Stimulated activated CD4-positive, alpha-beta T cell treated with anti-CD3 and anti-CD28 coated beads, Interleukin-15, amount 100 ng/mL, for 24 hours (primary cell): ENCODE measurements at regions not wholly inside any gene's neighbourhood (a gene's known extent, or its start where the extent isn't known, plus 50 kb on each side); places are given as distances from the start of the nearest gene placed in this dataset.

ENCODE experiments used
- DNase-seq: peaks from one replicate; pipeline ENCODE4 v3.0.0-alpha.2; 2020

DNA sequence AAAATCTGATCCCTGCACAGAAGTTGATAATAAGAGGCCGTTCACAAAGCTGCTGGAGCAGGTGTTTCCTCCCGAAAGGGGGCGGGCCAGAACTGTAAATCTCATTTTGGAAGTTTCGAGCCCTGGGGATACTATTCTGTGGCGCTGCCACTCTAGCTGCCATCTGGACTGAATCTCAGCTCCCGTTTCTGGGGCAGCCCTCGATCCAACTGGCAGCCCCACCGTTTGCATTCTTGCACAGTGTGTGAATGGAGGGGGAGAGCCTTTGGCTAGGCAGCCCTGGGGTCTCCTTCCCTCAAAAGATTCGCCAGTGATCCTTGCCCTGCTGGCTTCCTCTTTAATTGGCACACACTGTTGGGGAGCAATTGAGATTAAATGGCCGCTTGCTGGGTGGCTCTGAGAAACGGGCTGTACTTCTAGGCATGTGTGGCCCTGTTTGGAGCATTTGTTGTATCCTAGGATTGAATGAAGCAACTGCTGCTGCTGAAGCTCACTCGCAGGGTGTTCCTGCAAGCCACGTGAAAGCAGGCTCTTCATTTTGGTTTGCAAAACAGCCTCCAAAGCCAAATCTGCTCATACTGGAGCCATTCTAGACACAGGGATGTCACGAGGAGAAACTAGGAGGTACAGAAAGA, 57.2 kb upstream of the TOPAZ1 start:
- no peak for DNase-seq

DNA sequence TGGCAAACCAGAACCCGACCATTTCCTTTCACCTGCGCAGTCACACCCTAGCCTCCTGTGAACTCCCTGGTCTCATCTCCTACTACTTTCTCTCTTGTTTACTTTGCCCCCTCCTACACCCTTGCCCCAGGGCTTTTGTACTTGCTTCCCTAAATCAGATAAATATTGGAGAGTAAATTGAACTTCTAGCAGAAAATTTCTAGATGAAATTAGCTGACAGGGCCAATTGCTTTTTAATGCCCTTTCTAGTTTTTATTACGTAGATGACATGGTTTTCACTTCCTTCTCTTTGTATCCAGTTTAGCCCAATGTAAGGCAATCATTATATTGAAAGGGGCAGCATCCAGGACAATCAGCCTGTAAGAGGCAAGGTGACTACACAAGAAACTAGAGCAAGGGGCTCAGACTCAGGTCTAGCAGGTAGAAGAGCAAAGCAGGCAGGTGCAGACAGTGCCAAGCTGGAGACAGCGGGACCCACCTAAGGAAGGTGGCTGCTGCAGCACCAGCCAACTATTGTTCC, 56.2 kb upstream of the TOPAZ1 start:
- no peak for DNase-seq

DNA sequence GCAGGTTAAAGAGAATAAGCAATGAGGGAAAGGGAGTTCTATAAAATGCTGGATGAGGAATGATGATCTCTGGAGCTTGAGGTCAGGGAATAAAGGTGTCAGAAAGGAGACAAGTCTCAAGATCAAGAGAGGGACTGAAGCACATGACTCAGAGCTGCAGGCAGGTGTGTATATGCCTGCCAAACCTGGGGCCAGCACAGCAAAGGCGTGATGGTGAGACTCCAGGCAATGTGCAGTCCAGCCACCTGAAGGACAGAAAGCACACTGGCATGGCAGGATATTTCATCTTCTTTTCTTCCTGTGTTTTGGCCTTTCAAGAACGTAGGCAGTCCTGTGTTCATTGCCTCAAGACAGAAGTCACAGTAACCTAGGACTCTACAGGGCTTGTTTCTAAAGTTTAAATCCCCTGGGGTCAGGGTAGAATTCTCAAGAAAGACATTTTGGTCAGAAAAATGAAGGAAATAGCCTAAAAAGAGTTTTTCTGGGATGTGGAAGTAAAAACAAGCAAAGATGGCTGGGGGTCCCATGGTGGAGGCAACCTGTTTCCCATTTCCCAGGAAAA, 55.5 kb upstream of the TOPAZ1 start:
- DNase-seq: no peak

DNA sequence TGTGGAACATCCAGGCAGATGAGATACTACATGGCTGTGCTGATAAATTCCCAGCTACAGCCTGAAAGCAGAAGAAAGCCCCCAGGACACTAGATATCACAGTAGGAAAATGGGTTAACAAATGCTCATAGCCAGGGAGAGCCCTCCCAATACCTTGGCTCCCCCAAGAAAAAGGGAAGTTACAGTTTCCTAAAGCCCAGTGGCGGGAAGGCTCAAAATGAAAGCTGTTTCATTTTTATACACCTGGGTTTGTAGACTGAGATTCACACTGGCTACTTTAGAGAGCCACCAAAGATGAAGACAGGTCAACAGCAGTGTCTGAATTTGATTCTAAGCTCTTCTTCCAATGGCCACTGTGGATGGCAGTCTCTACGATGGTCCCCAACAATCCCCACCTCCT, 55.0 kb upstream of the TOPAZ1 start:
- DNase-seq: no peak
